Progenitor cell of endocrine pancreas (in vitro differentiated cells): ENCODE measurements at regions not wholly inside any gene's neighbourhood (a gene's known extent, or its start where the extent isn't known, plus 50 kb on each side); places are given as distances from the start of the nearest gene placed in this dataset.
"Not testable (repeated sequence)": the region's sequence is repeated elsewhere in the genome, so short reads cannot be mapped to it uniquely, and the experiment has no call there.

Source experiments
- DNase-seq: peaks from one replicate; pipeline ENCODE4 v3.0.0; 2021; ENCODE audit warnings: low spot score; ENCODE audit not compliant: unreplicated experiment
- H3K27ac Mint-ChIP-seq: 2 replicates; pipeline ENCODE4 v1.8.0; 2021; ENCODE audit warnings: mild to moderate bottlenecking, moderate library complexity, mixed read lengths
- H3K27me3 Mint-ChIP-seq: 2 replicates; pipeline ENCODE4 v1.8.0; 2021; ENCODE audit warnings: mixed read lengths
- H3K36me3 Mint-ChIP-seq: 2 replicates; pipeline ENCODE4 v1.8.0; 2022; ENCODE audit warnings: mixed read lengths; ENCODE audit not compliant: insufficient read depth
- H3K4me1 Mint-ChIP-seq: 2 replicates; pipeline ENCODE4 v1.8.0; 2021; ENCODE audit warnings: low read depth, mixed read lengths
- H3K4me3 Mint-ChIP-seq: 2 replicates; pipeline ENCODE4 v1.8.0; 2021; ENCODE audit warnings: low read depth, mild to moderate bottlenecking, moderate library complexity, mixed read lengths
- H3K9me3 Mint-ChIP-seq: 2 replicates; pipeline ENCODE4 v1.8.0; 2021; ENCODE audit warnings: low read depth, mixed read lengths
- CTCF ChIP-seq: fragments of 200-600 bp; sonication (generic); IDR thresholded peaks from one replicate; pipeline ENCODE4 v1.5.0; 2021; ENCODE audit warnings: antibody characterized with exemption, mild to moderate bottlenecking; ENCODE audit not compliant: unreplicated experiment

DNA sequence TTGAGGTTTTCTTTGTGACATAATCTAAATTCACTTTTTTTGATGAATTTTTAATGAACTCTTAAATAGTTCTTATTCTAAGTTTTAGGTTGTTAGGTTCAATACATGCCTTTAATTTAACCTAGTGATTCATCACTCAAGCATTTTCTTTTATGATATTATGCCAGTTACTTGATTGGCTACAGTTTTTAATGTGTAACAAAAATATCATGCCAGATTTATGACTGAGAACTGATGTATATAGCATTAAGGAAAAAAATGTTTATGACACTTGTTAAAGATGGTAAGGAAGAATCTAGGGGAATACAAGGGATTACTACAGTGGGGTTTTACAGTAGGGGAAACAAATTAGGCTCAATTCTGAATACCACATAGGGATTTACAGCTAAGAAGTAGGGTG, 103.1 kb downstream of the VGLL3 start:
- TF ChIP-seq CTCF: no peak
- peaks cover 4% of the 10 kb centered on the region for H3K4me1 Mint-ChIP-seq
- no peak for DNase-seq
- H3K4me3 Mint-ChIP-seq: no peak overlapping the region
- no peak overlapping the region for H3K27ac Mint-ChIP-seq
- H3K27me3 Mint-ChIP-seq: no peaks in the 10 kb centered on the region
- peaks cover 3% of the 10 kb centered on the region for H3K9me3 Mint-ChIP-seq
- H3K36me3 Mint-ChIP-seq: no peaks in the 10 kb centered on the region

DNA sequence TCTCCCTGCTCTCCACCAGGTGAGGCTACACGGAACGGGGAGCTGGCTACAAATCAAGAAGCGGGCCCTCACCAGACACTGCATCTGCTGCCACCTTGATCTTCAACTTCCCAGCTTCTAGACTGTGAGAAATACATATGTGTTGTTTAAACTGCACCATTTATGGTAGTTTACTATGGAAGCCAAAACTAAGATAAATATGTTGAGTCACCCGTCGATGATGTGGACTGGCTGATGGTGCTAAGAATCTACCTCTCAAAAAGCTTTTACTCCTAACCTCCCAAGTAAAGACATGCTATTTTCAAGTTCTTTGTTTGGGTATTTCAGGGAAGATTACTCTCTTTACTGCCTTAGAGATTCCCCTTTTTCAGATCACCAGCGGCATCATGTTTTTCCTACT, 110.9 kb downstream of the VGLL3 start:
- no peak overlapping the region for H3K4me3 Mint-ChIP-seq
- no peak for TF ChIP-seq CTCF
- no peak overlapping the region for H3K27ac Mint-ChIP-seq
- H3K9me3 Mint-ChIP-seq: peaks cover 5% of the 10 kb centered on the region
- H3K27me3 Mint-ChIP-seq: no peaks in the 10 kb centered on the region
- peaks cover 12% of the 10 kb centered on the region for H3K4me1 Mint-ChIP-seq
- DNase-seq: no peak
- H3K36me3 Mint-ChIP-seq: no peaks in the 10 kb centered on the region

DNA sequence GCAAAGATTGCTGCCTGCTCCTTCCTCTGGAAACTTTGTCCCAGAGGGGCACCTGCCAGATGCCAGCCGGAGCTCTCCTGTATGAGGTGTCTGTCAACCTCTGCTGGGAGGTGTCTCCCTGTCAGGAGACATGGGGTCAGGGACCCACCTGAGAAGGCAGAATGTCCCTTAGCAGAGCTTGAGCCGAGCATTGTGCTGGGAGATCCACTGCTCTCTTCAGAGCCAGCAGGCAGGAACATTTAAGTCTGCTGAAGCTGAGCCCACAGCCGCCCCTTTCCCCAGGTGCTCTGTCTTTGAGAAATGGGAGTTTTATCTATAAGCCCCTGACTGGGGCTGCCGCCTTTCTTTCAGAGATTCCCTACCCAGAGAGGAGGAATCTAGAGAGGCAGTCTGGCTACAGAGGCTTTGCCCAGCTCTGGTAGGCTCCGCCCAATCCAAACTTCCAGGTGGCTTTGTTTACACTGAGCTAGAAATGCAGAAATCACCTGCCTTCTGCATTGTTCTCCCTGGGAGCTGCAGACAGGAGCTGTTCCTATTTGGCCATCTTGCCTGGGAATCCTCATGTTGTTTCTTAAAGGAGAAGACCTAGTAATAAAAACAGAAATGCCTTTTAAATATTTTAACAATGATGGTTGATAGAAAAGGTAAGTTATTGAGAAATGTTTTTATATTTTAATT, 114.3 kb downstream of the VGLL3 start:
- Mint-ChIP-seq H3K4me3 (peak overlapping the region; percentile 23), H3K9me3 (peaks cover 19% of the 10 kb centered on the region), H3K27ac (peak overlapping the region; percentile 59), H3K4me1 (peaks cover 12% of the 10 kb centered on the region)
- H3K36me3 Mint-ChIP-seq, H3K27me3 Mint-ChIP-seq: not testable (repeated sequence)
- DNase-seq: peak; percentile 45

- Mint-ChIP-seq H3K4me1 (peaks cover 12% of the 10 kb centered on the region), H3K9me3 (peaks cover 19% of the 10 kb centered on the region)
- not testable (repeated sequence) for H3K27me3 Mint-ChIP-seq, H3K4me3 Mint-ChIP-seq, DNase-seq, H3K27ac Mint-ChIP-seq, H3K36me3 Mint-ChIP-seq
These were observed 116.2 kb downstream of the VGLL3 start for GRCh38 chr3:86874790-86875189.

DNA sequence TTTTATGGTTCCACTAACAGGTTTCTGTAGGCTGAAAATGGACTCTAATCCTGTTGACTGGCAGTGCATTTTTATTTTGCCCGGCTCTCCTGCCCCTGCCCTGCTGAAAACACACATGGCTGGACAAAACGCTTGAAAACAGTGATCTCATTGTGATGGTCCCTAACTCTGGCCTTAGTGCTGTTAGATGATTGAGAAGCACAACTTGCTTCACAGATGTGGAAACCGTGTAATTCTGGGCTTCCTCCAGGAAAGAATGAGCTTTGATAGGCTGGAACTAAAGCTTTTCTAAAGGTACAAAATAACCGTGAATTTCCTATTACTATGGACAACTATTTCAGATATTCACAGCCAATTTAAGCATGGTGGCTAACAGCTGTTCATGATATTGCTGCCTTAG, 121.4 kb downstream of the VGLL3 start:
- no peak overlapping the region for H3K4me3 Mint-ChIP-seq
- H3K36me3 Mint-ChIP-seq: no peaks in the 10 kb centered on the region
- H3K4me1 Mint-ChIP-seq: no peaks in the 10 kb centered on the region
- no peak for TF ChIP-seq CTCF
- H3K27ac Mint-ChIP-seq: no peak overlapping the region
- no peak for DNase-seq
- no peaks in the 10 kb centered on the region for H3K27me3 Mint-ChIP-seq
- peaks cover 10% of the 10 kb centered on the region for H3K9me3 Mint-ChIP-seq

- H3K4me3 Mint-ChIP-seq: no peak overlapping the region
- DNase-seq: no peak
- no peaks in the 10 kb centered on the region for H3K36me3 Mint-ChIP-seq
- H3K9me3 Mint-ChIP-seq: no peaks in the 10 kb centered on the region
- no peaks in the 10 kb centered on the region for H3K4me1 Mint-ChIP-seq
- H3K27me3 Mint-ChIP-seq: no peaks in the 10 kb centered on the region
- TF ChIP-seq CTCF: no peak
- no peak overlapping the region for H3K27ac Mint-ChIP-seq
These were observed 123.0 kb downstream of the VGLL3 start for GRCh38 chr3:86867982-86868381.
